Stimulated activated CD4-positive, alpha-beta T cell treated with anti-CD3 and anti-CD28 coated beads, TNF-alpha, amount 100 ng/mL, for 1 hour (primary cell): ENCODE measurements at regions not wholly inside any gene's neighbourhood (a gene's known extent, or its start where the extent isn't known, plus 50 kb on each side); places are given as distances from the start of the nearest gene placed in this dataset.
"Not testable (repeated sequence)": the region's sequence is repeated elsewhere in the genome, so short reads cannot be mapped to it uniquely, and the experiment has no call there.

Experiments
- DNase-seq, 3 donors: peaks; one replicate each; pipeline ENCODE4 v3.0.0-alpha.2; 2020; ENCODE audit warnings: low read depth in 3 of 3, low spot score in 1 of 3

DNA sequence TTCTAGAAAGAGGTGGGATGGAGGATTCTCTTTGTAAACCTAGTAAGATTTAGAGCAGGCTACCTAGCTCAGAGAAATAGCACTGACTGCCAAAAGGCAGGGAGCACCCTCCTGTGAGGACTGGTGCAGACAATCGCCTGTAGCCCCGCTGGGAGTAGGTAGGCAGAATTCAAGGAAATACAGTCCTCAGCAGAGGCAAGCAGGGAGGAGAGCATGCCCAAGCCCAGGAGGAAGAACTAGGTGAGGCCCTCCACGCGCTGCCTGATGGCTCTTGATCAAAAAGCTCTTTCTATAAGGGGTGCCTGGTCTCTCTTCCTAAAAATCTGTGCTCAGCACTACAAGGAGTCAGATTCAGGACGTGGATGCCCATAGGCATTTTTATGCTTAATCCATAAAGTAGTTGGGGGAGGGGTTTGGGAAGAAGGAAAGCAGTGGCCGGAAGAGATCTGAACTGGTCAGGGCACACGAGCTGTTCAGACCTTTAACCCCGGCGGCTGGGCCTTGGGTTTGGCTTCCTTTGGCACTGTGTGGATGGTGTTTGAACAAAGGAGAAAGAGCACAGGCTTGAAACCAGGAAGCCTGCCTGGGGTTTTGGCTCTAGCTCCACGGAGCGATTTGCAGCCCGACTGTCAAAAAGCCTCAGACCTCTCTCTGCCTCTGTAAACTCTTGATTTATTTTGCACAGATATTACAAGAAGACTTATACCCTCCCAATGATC lies 320.6 kb downstream of the FOXO1 start:
- DNase-seq: no peak

DNA sequence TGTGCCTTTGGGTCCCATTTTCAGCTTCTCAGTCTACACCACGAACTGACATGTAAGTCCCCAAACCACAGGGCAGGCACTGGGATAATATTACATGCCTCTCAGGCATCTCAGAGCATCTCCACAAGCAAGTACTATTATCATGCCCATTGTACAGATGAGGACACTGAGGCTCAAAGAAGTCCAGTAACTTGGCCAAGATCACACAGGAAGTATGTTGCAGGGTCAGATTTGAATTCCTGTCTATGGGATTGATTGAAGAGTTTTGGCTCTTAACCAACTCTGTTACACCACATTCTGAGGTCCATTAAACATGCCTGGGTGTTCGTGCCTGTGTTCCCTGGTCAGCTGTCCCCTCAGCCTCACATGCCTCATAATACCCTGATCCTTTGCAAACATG lies 319.8 kb downstream of the FOXO1 start:
- DNase-seq: no peak

DNA sequence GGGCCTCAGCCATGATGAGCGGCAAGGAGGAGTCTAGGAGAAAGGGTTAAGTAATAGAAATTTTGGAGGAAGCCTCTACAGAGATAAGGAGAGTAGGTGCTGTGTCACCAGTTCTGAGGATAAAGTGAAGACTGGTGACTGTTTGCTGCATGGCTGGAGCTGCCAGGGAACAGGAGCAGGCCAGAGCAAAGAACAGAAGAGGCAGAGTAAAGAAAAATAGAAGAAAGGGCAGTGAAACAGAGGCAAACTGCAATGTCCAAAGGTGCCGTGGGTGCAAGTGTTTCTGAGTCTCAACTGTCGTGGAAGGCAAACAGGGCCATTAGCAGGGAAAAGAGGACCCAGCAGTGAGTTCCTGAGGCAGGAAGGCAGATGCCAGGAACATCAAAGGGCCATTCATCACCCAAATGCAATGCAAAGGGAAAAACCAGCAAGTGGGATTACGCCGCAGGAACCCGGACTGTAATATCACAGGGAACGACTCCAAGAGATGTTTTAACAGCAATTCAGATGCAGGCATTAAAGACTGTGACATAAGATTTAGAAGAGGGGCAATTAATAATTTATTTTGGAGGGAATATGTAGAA lies 318.3 kb downstream of the FOXO1 start:
- no peak for DNase-seq

DNA sequence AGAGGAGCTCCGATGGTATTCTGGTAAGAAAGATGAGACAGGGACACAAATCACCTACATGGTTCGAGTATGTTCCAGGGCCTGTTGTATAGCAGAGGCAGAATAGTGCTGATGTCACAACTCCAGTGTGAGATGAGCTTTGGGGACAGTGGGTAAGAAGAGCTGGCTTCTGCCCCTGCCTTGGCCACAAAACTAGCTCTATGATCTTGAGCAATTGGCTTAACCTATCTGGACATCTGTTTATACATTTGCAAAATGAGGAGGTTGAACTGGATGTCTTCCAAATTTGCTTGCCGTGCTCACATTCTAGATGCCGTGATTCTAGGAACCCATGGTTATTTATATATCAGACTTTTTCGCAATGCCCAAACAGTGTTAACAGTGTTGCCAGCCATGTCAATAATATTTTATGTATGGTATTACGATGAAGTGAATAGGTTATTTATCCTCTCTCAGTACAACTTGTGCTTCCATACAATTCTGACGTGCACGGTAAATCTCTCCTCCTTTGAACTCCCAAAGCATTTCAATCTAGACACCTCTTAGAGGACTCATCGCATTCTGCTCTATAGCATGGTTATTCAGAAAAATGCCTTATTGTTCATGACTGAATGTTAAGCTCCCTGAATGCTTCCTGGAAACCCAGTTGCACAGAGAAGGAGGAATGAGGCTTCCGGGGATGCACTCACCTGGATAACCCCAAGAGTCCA lies 316.0 kb downstream of the FOXO1 start:
- no peak for DNase-seq

DNA sequence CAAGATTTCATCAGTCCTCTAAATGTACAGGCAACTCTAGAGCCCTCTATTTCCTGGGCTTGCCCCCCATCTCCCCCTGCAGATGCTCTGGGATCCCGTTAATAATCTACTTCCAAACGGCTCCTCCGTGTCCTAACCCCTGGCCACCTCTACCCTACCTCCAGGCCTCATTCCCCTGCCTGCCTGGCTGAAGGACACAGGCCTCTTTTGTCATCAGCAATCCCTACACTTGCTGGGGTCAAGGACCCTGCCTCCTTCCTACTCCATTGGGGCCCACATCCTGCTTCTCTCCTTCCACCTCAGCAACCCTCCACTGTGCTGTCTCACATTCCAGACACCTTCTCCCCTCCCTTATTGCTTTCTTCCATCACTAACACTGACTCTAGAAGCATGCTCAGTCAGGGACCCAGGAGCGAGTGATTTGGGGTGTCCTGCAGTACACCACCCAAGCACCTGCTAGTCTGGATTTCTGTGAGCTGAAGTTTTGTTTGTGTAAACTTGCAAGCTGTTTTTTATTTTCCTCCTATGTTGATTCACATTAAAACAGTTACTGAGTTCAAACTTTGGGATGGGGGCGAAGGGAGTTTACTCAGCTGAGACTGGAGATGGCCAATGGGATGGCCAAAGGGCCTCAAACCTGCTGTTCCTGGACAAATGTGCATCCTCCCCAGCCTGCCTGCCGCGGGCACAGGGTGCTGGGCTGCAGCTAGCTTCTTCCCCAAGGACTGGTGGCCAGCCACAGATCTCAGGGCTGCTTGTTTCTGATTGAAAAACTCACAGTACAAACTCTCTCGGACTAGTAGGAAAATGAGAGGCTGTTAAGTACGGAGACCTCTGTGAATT lies 314.7 kb downstream of the FOXO1 start:
- no peak for DNase-seq

DNA sequence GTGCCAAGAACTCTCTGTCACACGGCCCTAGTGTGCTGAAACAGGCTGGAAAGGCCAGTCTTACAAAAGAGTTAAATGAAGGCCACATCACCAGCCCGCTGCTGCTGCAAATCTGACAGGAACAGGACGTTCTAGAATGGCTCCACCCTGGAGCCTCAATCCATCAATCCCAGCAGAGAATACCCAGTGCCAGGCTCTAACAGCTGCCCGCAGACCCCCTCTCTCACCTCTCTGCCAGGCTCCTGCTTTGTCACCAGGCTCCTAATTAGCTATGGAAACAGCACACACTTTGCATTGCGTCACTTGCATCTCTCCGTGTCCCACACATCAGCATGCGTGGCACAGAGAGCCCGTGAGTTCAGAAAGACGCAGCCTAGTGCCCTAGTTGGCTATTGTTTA lies 314.1 kb downstream of the FOXO1 start:
- DNase-seq: no peak

DNA sequence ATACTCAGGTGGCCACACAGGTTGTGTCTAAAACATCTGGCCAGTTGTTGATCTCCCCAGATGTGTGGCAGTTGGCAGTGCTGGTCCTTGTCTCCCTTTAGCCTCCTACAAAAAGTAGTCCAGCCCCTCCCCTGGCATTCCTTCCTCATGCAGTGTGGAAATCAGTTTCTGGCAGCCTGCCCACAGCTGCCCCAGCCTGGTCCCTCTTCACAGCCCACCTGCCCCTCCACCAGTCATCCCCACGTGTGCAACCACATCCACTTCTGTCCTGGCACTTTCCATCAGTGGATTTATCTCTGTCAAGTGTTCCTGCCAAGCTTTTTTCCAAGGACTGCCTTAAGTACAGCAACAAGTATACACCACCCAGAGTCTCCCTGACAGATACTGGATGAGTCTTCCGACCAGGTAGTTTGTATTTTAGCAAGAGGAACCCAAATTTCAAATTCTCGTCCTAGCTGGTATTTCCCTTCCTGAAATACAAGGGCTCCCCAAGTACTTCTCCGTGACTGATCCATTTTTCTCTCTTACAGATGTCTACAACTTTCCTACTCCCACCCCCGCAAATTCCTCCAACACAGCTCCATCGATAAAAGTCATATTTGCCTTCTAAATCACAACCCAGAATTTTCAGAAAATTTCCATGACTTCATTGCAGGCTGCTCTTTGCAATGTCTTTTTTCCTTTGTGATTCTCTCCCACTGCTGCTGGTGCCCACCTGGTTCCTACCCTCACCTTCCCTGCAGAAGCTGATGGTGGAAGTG lies 313.5 kb downstream of the FOXO1 start:
- no peak for DNase-seq

DNA sequence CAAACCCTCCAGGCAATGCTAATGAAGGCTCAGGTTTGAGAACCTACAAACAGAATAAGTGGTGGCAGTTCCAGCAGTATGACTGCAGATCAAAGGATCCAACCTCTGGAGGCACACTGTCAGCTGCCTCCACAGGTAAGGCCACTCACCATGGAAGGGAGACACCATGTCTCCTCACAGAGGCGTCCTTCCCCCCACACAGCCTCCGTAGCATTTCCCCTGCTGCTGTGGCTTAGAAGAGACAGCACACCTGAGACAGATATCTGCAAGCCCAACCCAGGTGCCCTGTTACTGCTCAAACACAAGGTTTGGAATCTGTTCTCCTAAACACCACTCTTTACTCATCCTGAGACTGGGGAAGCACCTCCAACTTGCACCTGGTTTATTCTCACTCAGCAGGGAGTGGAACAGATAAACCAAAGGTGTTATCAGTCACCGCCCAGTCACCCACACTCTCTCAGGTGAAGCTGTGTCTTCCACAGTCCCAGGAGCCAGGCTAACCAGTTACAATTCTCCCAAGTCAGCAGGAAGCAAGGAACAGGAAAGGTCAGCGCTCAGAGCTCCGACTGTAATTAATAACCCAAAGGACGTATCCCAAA lies 311.2 kb downstream of the FOXO1 start:
- no peak for DNase-seq

DNA sequence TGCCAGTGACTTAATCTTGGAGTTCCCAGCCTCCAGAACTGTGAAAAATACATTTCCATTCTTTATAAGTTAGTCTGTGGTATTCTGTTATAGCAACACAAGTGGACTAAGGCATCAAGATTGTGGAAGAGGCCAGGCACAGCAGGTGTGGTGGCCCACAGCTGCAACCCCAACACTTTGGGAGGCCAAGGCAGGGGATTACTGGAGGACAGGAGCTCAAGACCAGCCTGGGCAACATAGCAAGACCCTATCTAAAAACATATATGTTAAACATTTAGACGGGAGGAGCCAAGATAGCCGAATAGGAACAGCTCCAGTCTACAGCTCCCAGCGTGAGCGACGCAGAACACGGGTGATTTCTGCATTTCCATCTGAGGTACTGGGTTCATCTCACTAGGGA lies 310.4 kb downstream of the FOXO1 start:
- no peak for DNase-seq

DNA sequence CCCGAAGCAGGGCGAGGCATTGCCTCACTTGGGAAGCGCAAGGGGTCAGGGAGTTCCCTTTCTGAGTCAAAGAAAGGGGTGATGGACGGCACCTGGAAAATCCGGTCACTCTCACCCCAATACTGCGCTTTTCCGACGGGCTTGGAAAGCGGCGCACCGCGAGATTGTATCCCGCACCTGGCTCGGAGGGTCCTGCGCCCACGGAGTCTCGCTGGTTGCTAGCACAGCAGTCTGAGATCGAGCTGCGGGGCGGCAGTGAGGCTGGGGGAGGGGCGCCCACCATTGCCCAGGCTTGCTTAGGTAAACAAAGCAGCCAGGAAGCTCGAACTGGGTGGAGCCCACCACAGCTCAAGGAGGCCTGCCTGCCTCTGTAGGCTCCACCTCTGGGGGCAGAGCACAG lies 310.0 kb downstream of the FOXO1 start:
- DNase-seq: not testable (repeated sequence)

DNA sequence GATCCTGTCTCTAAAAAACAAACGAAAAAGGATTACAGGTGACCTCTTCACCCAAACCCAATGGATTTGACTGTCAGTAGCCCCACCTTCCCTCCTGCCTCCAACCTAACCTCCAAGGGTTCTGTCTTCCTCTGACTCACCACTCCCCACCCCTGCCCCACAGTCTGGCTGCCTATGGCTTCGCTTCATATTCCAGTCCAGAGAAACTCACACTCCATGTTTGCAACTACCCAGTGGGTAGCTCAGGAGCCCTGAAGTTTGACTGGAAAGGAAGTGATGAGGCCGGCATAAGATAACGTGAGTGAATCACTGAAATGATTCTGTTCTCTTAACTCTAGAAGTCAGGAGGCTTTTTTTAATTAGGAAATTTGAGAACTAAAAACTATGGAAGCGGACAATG lies 303.9 kb downstream of the FOXO1 start:
- no peak for DNase-seq

DNA sequence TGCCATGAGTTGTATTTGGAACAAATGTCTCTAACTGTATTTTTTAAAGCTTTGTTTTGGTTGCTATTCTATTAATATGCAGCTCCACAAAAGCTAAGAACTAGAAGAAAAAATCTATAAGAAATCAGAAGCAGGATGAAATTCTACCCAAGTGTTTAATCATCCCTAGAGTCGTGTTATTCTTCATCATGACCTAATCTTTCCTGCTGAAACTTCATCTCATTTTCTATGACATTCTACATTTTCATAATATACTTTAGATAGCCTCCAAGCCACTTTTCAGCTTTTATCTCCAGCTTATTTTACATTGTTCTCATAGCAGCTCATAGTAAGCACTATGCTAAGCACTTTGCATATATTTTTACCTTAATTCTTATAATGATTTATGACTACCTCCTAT lies 302.8 kb downstream of the FOXO1 start:
- no peak for DNase-seq

DNA sequence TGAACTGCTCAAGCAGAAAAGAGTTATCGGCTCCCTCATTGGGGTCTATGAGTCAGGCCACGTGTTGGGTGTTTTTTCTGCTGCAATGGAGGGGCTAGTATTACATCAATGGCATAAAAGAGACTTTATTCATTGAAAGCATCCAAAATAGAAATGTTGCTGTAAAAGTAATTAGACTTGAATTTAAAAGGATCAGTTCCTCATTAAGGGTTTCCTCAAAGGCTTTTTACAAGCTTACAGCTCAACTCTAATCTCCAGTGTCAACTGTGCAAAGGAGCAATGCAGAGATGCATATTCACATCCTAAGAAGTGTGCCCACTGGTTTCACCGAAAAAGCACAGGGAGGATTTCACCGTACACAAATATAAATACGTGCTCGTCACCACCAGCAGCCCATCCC lies 300.3 kb downstream of the FOXO1 start:
- no peak for DNase-seq

DNA sequence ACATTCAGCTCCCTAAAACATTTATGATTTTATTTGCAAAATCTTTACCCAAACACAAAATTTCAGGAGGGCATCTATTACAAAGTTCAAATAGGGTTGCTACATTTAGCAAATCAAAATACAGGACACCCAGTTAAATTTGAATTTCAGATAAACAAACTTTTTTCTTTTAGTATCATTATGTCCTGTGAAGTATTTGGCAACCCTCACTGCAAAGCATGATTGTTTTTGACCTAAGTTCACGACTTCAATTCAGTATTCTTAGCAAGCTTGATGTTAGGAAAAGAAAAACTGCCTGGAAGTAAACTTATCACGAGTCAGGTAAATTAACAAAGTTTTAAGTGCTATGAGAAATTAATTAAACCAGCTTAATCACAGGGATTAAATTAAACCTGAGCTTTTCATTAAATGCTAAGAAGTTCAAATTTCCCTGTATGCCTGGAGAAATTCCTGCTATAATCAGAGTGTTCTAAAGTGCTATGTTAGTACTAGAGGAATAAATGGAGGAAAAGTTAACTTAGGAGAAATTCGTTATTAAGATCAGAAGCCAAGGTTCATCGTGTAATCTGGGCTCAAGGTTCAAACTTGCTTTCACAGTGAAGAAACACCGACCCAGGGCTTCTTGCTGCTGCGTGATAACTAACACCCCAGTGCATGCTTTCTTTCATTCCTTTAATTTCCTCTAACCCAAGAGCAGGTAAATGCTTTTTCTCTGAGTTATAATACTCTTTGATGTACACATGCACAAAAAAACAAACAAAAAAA lies 298.1 kb downstream of the FOXO1 start:
- DNase-seq: no peak

DNA sequence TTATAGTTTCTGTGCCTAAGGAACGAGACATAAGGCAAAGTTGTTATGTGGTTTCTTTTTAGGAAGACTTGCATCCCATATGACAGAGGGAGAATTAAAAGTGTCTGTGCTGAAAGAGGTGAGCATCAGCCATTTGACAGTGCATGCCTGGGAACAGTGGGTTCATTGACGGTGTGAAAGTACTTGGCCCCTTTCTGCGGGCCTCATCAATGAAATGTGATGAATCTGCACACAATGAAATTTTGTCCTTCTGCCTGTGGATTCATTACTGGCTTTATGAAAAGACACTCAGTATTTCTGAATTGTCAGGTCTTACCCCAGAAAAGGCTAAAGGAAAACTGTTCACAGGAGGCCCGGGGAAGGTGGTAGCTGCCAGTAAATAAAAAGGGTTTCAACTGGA lies 295.8 kb downstream of the FOXO1 start:
- no peak for DNase-seq

DNA sequence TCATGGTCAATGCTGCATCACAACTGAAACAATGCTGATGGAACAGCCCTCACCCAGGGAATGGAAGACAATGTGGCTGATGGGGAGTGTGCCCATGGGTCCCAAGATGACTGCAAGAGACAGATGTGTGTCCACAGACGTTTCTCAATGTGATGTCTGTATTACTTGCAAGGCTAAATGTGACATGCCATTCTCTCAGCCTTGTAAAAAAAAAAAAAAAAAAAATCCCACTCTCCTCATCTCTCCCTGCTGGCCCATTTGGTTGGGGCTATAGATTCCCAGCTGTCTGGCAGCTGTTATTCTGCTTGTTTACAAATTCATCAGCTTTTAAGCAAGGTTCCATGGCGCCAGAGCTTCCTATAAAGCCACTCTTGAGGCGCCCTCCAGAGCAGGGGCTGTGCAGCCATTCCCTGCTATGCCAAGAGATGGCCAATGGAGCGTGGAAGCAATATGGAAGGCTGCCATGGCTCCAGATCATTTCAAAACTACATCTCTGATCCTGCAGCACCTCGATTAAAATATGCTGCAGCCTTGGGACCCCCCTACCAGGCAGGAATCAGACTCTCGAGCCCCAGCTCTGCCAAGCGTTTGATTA lies 294.8 kb downstream of the FOXO1 start:
- DNase-seq: no peak

DNA sequence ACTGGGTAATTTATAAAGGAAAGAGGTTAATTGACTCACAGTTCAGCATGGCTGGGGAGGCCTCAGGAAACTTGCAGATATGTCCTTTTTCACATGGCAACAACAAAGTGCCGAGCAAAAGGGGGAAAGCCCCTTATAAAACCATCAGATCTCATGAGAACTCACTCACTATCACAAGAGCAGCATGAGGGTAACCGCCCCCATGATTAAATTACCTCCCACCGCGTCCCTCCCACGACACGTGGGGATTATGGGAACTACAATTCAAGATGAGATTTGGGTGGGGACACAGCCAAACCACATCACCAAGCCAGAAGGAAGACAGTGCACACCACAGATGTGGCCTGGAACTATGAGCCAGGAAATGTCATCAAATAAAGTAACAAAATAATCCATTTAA lies 292.8 kb downstream of the FOXO1 start:
- peak in 1 of 3 donors; percentile 33 for DNase-seq

DNA sequence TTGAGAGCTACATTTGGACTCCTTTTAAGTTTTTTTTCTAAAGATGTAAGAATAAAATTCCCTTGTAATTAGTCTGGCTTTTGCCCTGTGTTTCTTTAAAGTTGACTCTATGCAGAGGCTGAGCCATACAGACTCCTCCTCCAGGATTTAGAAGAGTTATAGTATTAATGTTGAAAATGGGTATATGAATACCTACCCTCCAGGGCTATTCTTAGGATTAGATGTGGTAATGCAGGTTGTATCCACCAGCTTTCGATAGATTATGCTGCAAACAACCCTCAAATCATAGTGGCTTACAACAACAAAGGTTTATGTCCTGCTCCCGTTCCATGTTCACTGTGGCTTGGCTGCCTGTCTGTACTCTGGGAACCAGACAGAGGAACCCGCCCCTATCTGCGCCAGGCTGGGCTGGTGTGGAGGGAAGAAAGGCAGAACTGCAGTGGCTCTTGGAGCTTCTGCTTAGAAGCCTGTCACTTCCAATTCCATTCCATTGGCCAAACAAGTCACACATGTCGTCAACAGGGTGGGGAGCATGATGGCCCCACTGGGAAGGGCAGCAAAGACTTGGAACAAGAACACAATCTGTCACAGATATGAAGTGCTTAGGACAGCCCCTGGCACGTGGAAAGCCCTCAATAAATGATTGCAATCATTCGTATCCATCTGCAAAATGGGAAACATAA lies 290.8 kb downstream of the FOXO1 start:
- no peak for DNase-seq

DNA sequence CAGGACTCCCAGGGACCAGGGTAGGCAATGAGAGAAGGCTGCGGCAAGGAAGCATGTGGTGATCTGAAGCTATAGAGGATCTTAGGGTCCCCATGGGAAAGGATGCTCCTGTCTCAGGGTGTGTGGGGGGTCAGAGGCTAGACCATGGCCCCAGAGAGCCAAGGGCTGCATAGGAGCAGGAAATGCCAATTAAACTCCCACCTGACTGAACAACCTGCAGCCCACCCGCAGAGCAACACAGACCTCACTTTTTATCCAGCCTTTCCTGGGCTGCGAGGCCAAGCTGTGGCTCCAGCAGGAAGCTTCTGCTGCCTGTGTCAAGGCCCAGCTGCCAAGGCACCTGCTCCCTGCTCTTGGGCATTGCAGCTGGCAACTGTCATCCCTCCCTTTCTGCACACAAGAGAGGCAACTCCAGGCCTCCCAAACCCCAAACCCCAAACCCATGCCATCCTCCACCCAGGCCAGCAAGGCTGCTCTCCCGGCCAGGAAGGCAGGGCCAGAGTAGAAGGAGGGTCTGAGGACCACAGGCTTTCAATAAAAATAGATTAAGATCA lies 290.1 kb downstream of the FOXO1 start:
- no peak for DNase-seq
